COR-L47 (cell line): ENCODE measurements at regions not wholly inside any gene's neighbourhood (a gene's known extent, or its start where the extent isn't known, plus 50 kb on each side); places are given as distances from the start of the nearest gene placed in this dataset.

ENCODE experiments used
- DNase-seq: peaks from one replicate; lab custom pipeline; 2025; lab: John Stamatoyannopoulos, UW

DNA sequence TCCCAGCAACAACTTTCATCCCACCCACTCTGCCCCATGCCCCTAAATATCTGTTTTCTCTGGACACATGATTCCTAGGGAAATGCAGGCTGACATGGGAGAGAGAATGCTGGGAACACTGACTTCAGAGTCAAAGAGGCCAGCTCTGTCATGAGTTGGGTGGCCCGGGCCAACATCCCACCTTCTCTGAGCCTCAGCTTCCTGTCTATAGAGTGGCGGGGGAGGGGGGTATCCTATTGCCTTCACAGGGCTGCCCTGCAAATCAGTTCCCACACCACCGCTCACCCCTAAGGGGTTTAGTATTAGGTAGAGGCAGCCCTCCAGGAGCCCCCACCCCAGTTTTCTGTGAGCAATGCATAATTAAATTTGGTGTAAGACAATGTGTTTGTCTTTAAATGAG is 175.0 kb upstream of the NCAM1 start:
- DNase-seq: no peak

DNA sequence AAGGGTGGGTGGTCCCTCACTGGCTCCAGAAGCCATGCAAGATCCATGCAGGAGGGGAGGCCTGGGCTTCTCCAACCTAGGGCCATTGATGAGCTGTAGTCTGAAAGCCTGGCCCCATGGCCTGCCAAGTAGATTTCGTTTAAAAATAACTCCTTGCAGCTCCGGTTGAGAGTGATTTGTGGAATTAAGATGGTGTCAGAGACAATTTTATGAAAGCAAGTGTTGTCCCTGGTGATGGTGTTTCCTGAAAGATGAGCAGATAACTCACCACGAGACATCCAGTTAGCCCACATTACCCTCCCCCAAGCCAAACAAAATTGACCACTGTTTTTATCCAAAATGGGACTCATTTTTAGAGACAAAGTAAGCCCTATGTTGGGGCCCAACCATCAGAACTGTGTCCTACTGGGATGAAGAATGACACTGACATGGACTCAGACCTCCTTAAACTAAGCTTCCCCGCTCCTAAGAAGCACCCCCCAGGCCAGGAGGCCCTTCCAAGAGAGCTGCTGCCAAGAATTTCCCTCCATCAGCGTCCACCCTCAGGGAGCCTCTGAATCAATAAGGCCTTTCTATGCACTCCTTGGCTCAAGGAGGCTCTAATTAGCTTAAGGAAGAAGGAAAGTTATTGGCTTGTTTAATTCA is 174.2 kb upstream of the NCAM1 start:
- DNase-seq: no peak

DNA sequence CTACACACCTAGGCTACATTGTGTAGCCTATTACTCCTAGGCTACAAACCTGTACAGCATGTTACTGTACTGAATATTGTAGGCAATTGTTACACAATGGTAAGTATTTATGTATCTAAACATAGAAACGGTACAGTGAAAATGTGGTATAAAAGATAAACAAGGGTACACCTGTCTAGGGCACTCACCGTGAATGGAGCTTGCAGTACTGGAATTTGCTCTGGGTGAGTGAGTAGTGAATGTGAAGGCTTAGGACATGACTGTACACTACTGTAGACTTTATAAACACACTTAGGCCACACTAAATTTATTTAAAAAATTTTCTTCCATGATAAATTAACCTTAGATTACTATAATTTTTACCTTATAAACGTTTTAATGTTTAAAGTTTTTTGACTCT is 171.7 kb upstream of the NCAM1 start:
- DNase-seq: no peak

DNA sequence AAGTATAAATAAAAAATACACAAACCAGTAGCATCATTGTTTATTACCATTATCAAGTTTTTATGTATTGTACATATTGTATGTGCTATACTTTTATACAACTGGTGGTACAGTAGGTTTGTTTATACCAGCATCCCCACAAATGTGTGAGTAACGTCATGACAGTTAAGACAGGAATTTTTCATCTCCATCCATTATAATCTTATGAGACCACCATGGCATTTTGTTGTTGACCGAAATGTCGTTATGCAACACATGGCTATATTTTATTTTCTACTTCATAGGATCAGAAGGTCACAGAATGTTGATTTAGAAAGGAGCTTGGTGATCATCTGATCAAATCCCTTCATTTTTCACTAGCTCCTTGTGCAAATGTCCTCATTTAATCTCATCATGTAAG is 170.9 kb upstream of the NCAM1 start:
- no peak for DNase-seq

DNA sequence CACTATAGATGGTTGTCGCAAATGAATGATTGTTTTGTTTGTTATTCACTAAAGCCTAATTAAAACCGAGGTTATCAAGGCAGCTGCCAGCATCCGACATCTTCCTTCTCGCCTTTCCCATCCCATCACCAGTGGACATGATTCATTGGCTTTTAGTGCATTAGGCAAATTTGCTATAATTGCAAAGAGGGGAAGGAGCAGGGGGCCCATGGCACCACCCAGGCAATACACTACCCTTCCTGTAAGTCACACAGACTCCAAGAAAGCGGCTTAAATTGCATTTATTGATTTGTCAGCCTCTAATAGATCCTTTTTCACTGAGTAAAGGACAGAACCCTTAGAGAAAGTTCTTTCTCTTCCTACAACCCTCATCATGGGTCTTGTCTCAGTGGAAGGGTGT is 169.2 kb upstream of the NCAM1 start:
- no peak for DNase-seq

DNA sequence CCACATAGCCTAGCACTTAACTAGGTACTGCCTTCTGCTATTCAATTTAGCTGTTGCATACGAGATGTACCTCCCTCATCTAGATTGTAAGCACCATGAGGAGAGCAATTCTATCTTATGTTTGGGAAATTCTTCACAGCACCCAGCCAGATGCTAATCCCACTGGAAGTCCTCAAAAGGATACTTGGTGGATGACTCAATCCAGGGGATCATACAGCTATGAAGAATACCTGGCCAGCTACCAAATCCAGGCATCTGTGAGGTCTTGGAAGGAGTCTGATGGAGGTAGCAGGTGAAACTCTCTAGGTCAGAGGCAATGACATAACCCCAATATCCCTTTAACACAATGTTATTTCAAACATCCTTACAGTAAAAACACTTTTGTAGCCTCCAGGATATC is 167.8 kb upstream of the NCAM1 start:
- no peak for DNase-seq

DNA sequence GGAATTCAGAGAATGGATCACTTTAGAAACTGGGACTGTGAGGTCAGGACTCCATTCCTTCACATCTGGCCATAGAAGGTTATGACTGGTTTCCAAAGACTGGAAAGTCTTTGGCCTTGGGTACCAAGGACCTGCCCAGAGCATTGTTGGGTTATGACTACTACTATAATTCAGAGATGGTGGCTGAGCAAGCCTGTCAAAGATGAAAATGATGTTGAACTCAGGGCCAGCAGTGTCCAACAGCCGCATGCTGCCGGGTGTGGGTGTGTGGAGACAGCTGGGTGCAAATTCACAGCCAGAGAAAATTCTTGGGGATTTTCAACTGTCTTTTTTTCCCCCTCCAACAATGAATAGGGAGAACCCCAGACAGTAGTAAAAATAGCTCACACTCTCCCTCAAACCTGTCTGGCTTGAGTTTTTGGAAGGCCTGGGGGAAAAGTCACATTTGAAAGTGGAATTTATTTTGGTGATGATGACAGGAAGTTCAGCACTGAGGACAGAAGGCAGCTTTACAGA is 166.8 kb upstream of the NCAM1 start:
- no peak for DNase-seq

DNA sequence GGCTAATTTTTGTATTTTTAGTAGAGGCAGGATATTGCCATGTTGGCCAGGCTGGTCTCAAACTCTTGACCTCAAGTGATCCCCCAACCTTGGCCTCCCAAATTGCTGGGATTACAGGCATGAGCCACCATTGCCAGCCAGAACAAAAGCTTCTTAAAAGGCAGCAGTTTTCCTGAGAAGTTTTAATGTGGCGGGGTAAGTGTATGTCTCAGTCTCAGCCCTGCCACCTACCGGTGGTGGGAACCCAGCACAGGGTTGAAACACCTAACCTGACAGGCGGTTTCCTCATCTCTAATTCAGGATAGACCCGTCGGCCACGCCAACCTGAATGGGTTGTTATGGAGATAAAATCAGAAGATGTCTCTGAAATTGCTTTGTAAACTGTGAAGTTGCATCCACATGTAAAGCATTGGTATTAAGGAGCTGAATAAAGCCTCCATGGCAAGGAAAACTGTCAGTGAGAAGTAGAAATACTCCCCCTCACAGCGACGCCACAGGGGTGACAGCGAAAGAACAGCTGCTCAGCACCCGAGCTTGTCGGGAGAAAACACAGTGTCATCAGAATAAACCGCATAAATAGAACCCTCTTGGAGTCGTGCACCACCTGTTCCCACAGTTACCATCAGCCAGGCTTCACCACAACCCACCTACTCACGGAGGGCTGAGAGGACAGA is 165.9 kb upstream of the NCAM1 start:
- no peak for DNase-seq

DNA sequence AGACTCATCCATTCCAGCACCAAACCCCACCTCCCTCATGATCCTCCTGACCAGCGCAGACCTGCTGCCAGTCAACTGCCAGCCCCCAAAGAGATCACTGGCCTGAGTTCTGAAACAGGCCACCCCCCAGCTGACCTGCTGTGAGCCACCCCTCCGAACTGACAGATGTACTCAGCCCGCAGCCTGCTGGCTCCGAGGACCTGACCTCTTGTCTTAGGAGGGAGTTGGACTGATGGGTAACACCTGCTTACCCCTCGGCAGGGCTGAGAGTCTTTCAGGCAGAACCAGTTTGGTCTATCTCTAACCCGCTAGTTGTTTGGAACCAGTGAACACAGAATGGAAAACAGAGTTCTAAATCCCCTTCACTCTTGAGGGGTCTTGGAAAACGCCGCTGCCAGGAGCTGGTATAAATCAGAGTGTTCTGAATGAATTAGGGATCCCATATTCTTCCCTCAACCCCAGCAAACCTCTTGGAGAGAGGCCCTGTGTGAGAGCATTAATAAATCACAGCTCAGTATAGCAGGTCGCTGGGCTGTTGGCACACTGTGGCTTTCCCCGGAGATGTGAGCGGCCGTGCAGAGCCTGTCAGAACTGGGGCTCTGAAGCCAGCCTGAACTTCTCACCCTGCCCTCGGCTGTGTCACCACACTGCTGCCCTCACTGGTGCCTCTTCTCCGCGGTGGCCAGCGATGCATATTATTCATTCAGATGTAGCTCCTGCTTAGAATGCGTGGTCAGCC is 165.1 kb upstream of the NCAM1 start:
- no peak for DNase-seq

DNA sequence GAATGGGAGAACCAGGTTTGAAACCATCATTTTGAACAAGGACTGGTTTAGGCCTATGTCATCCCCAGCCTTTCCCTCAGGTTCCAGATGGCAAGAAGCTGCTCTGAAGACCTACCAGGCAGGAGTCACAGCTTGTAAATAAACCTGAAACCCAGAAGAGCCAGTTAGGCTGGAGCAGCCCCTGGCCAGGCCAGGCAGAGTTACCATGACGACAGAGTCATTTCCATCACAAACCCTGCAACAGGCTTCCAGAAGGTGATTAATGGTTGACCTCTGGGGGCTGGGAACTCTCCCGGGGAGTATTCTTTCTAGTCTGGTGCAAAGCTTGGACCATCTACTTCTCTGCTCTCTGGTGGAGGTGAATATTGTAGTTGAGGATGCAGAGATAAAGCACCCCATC is 164.1 kb upstream of the NCAM1 start:
- no peak for DNase-seq

DNA sequence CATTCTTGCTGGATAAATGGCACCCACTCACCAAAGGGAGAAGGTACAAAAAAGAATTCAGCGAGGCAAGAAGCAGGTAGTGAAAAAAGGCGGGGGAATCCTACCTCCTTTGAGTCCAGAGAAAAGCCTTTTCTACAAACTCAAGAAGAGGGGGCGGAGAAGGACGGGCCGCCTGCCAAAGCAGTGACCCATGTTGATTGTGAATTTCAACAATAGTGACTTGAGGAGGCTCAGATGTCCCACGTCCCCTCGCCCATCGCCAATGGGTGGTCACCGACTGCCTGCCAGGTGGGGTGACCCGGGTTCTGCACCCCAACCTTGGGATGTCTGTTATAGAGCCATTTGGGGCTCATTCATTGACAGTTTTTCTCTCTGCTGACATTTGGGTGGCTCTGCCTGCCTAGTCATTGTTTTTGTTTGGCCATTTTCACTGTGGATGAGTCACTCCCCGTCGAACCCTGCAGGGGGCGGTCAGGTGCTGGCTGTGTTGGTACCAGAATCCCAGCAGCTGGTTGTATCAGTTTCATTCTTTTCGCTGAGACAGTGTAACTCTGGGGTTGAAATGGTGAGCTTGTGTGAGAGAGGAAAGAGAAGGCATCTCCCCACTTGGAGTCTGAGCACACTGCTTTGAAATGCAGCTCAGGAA is 163.4 kb upstream of the NCAM1 start:
- DNase-seq: peak; percentile 30

DNA sequence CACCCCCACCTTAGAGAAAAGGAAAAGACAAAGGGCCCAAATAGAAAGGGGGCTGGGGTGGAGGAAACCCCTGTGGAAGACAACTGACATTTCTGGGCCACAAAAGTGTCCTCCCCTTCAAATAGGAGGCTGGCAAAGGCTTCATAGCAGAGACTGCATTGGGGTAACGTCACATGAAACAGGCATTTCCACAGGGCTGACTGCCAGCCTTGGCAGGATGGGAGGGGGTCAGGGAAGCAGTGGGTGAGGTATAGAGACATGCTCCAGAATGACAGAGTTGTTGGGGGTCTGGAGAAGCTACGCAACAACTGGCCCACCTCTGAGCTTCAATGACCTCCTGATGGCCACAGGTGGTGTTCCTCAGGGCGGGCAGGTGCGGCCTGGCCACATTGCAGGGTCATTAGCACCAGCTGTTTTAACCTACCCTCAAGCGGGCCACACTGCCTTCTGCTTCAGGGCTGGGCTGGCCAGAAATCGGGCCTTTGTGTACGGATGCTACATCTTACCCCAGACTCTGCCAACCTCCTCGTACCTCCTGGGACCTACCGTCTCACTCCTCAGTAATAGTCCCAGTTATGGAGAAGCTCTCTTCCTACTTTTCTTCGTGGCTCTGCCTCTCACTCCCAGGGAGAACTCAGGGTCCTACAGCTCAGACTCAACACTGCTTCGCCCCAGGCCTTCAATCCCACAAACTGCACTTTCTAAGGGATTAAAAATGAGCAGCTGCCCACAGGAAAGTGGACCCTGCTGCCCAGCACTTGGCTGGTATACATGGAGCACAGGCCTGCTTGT is 160.0 kb upstream of the NCAM1 start:
- no peak for DNase-seq

DNA sequence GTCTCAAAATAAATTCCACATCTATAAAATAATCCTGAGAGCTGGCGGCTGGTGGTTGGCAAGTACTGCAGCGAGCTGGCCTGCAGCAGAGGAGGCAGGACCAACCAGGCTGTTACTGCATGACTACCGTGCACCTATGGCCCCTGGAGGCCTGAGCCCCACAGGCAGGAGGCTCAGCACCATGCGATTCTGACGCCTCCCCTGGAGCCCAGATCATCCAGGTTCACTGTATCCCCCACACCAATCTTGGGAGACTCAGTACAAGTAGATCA is 159.5 kb upstream of the NCAM1 start:
- DNase-seq: no peak

DNA sequence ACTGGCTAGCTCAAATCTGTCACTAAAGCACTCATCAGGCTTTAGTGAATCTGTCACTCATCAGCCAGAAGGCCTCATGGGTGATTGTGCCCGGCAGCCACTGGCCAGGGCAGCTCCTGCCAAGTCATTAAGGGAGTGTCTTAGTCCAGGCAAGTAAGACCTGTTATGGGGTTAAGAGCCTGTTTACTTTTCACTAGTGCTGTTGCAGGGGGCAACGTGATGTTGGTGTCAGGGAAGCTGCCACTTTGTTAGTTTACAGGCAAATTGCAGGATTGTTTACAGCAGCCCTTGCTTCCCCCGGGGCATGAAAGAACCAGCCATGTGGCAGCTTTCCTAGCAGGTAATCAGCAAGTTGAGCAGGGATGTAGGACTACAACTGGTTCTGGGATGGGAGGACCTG is 155.6 kb upstream of the NCAM1 start:
- peak; percentile 78 for DNase-seq

DNA sequence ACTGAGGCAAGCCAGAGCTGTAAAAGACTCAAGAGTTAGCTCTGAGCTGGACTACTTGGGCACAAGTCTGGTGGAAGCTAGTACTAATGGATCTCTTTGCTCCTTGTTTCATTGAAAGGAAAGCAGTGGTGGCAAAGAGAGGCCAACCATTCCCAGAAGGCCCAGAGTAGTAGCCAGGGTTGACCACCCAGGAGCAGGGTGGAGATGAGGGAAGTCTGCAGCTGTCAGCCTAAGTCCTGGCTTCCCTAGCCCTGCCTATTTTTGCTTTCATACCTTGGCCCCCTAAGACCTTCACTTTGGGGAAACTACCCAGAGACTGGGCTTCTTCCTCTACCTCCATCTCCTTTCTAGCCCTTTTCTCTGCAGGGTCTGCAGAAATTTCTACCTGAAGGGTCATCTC is 155.0 kb upstream of the NCAM1 start:
- no peak for DNase-seq

DNA sequence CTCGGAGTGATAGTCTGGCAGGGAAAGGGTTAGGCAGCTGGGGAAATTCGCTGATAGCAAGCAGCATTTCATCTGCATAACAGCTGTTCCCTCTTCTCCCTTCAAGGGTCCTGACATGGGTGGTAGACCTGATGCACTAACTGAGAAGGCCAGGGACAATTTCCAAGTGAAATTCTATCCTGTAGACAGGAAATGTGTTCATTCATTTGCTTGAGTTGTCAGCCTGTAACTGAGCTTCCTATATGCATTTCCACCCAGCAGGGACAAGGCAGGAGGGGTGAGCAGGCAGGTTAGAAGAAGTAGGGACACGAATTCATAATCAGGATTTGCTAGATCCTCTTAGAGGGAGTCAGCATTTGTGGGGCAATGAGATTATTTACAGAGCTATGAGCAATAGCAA is 154.3 kb upstream of the NCAM1 start:
- DNase-seq: no peak

DNA sequence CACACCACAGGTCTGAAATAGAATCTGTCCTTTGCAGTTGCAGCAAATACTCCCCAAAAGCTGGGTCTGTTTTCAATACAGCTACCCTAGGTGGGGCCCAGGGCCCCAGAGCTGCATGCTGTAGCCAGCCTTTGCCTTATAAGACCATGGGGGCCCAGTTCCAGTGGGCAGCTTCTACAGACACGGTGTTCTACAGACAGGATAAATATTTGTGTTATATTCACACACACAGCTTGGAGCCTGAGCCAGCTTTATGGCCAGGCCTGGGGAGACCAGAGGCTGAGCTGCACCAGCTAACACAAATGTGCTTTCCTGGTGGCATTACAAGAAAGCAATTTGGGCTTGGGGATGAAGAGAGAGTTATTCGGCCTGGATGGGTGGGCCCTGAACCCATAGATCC is 151.8 kb upstream of the NCAM1 start:
- DNase-seq: no peak

DNA sequence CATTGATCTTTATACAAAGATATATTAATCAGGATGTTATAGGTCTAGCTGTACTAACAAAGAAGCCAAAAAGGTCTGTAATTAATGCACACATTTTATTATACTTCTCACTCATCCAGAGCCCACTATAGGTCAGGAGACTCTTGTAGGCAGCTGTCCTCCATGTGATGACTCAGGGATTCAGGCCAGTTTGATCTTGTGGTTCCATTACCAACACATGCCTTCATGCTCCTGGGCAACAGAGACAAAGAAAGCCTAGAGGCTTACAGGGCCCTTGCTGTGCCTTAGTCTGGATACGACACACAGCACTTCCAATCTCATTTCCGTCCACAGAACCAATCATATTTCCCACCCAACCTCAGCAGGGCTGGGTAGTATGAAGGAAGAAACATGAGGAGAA is 150.3 kb upstream of the NCAM1 start:
- no peak for DNase-seq

DNA sequence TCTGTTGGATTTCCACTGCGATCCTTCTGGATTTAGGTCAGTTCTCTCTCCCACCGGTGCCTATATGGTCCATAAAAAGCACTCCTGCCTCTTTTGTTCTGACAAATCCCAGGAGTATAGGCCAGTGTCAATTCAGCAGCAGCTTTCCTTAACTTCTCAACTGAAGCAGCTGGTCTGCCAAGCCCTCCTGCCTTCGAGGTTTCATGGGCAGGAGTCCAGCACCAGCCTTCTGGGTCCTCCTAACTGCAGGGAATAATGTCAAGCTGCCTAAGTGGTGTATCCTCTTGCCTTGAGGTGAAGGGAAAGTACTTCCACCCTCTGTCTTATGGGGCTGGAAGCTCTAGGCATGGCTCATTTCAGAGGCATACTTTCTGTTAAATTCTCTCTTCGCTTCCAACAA is 149.4 kb upstream of the NCAM1 start:
- DNase-seq: no peak

DNA sequence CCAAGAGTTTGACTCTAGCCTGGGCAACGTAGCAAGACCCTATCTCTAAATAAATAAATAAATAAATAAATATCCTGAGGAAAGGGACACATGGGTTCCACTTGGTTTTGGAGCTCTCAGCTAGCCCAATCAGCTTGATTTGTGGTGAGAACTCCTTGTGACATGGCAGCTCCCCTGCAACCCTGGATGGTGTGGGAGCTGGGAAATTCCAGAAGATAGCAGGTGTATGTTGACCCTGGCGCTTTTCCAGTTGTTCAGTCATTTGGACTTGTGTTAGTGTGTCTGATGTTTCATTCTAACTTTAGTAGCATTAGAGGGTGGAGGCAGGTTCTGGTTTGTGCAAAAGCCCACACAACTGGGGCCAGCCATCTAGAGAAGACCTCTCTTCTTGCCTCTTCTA is 148.5 kb upstream of the NCAM1 start:
- no peak for DNase-seq

DNA sequence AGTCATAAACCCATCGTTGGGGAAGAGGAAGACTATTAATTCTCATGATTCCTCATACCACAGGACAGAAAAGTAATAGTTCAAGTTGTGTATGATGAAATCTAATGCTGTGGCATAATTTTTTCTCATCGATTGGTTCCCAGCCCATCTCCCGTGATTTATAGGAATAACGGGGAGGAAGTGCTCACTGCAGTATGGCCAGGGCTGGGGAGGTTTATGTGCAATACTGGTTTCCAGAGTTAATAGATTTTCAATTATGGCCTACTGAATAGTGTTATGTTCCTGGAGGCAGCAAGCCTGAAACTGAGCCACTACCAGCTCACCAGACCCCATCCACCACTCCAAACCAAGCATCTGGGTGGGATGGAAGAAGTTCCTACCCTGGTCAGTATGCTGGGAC is 147.1 kb upstream of the NCAM1 start:
- no peak for DNase-seq

DNA sequence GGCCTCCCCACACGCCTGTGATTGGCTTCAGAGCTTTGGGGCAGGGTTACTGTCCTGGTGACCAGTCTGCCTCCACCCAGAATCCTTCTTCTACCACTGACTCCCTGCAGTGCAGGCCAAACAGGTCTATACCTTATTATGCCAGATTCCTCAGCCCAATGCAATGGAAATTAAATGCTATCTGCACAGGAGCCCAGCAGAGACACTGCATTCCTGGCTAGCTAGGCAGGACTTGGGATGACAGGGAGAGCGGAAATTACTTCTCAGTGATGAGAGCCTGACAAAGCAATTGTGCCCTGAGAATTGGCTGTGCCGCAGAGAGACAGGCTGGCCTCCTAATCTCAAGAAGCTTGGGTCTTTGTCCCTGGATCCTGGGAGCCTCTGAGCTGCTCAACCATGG is 143.8 kb upstream of the NCAM1 start:
- no peak for DNase-seq
